Vagina (tissue), 2 donors: ENCODE measurements at regions not wholly inside any gene's neighbourhood (a gene's known extent, or its start where the extent isn't known, plus 50 kb on each side); places are given as distances from the start of the nearest gene placed in this dataset.

Experiments
- POLR2A ChIP-seq, 2 donors: fragments of 450-650 bp; IDR thresholded peaks; one replicate each; pipeline ENCODE4 v1.6.1; 2017; ENCODE audit warnings: antibody characterized with exemption in 2 of 2, mild to moderate bottlenecking in 2 of 2, moderate library complexity in 2 of 2
- POLR2AphosphoS5 ChIP-seq, 2 donors: sonication (generic); formaldehyde crosslinking; IDR thresholded peaks; one replicate each; pipeline ENCODE4 v1.9.0; 2017; ENCODE audit warnings: antibody characterized with exemption in 2 of 2, mild to moderate bottlenecking in 2 of 2, low read depth in 1 of 2; ENCODE audit not compliant: insufficient read depth in 1 of 2
- TF ChIP-seq, protein P1 (sequence below), 3 experiments: fragments of 450-650 bp in 2 of 3; fragments of 200-600 bp in 1 of 3; sonication (generic) in 1 of 3; IDR thresholded peaks; one replicate each; pipeline ENCODE4 v1.5.1; 2017 to 2019; ENCODE audit warnings: antibody characterized with exemption in 3 of 3, mild to moderate bottlenecking in 2 of 3, moderate library complexity in 2 of 3

DNA sequence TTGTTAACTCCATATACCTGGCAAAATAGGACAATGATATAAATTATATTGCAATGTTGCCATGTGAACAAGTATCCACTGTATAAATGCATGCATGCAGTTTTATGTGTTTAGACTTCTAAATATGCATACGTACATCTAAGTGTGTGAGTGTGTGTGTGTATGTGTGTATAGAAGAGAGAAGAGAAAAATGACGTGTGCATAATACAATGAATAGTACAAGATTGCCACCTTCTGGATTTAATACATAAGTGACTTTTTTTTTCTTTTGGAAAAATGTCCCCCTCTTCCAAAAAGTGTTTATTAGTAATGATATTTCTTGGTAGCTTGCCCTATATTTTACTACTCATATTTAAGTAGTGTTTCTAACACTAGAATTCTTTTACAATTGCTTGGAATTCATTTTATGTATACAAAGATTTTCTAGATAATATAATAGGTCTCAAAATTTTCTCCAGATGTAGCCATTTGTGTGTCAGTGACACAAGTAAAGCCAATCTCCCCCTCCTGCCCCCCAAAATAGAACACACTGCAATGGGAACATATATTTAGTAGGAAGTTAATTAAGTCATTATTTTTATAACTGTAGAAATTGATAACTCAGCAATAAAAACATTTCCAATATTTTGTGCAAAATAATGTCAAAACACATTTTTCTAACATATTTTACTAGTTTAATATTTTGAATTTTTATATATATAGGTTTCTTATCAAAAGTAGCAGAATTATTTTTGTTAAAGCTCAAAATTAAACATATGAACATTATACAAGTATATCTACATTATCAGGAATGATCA lies 783.3 kb upstream of the ATXN8OS start:
- TF ChIP-seq, protein P1, sequence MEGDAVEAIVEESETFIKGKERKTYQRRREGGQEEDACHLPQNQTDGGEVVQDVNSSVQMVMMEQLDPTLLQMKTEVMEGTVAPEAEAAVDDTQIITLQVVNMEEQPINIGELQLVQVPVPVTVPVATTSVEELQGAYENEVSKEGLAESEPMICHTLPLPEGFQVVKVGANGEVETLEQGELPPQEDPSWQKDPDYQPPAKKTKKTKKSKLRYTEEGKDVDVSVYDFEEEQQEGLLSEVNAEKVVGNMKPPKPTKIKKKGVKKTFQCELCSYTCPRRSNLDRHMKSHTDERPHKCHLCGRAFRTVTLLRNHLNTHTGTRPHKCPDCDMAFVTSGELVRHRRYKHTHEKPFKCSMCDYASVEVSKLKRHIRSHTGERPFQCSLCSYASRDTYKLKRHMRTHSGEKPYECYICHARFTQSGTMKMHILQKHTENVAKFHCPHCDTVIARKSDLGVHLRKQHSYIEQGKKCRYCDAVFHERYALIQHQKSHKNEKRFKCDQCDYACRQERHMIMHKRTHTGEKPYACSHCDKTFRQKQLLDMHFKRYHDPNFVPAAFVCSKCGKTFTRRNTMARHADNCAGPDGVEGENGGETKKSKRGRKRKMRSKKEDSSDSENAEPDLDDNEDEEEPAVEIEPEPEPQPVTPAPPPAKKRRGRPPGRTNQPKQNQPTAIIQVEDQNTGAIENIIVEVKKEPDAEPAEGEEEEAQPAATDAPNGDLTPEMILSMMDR (IDR thresholded peaks at IDR 0.05) = no peak
- TF ChIP-seq POLR2AphosphoS5 (IDR thresholded peaks at IDR 0.05; ENCODE audit: insufficient read depth in 1 of 2, low read depth in 1 of 2) = no peak
- no peak for TF ChIP-seq POLR2A (IDR thresholded peaks at IDR 0.05)
